ENCODE measurements at regions not wholly inside any gene's neighbourhood (a gene's known extent, or its start where the extent isn't known, plus 50 kb on each side); places are given as distances from the start of the nearest gene placed in this dataset.

DNA sequence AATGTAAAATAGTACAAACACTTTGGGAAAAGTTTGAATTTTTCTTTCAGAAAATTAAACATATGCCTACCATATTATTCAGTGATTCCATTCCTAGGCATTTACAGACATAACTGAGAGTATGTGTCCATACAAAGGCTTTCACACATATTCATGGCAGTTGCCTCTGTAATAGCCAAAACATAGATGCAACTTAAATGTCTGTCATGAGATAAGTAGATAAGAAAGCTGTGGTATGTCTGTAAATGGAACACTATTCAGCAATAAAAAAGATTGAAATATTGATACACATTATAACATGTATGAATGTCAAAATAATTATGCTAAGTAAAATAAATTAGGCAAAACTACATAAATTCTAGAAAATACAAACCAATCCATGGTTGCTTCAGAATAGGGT lies 964.5 kb upstream of the MBL2 start:
- no peak for DNase-seq
- H3K27me3 ChIP-seq (replicated peaks in 1 of 7): no peaks in the 10 kb centered on the region
- no peak overlapping the region for H3K4me3 ChIP-seq
- intact Hi-C loops (cut with DNase I; ENCODE audit: low total_unique reads): no loop called here
- H3K36me3 ChIP-seq: no peaks in the 10 kb centered on the region
- no peak overlapping the region for H3K27ac ChIP-seq
- peaks cover 0 to 14% (median 1%) of the 10 kb centered on the region in 8 donors for H3K9me3 ChIP-seq
- H3K4me1 ChIP-seq: no peaks in the 10 kb centered on the region
- TF ChIP-seq POLR2A (IDR thresholded peaks at IDR 0.05) (no peak), POLR2AphosphoS5 (IDR thresholded peaks at IDR 0.05) (no peak), CTCF (IDR thresholded peaks at IDR 0.05 in 8 of 11, conservative IDR thresholded peaks at IDR 0.05 in 3 of 11) (no peak)

DNA sequence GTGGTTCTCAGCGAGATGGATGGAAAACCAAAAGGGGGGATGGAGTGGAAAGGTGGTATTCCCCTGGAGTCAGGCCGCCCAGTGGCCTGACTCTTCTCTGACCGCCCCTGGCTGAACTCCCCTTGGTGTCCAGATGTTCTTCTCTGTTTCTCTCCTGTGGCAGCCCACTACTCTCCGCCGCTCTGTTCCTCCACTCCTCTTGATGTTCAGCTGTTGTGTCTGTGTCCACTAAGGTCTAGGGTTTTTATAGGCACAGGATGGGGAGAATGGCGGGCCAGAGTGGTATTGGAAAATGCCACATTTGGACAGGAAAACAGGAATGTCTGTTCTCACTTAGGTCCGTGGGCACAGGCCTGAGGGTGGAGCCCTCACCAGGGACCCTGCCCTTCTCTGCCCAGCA lies 954.3 kb upstream of the MBL2 start:
- DNase-seq: no peak
- Histone ChIP-seq H3K27ac (no peak overlapping the region), H3K27me3 (replicated peaks in 1 of 7) (no peaks in the 10 kb centered on the region), H3K36me3 (no peaks in the 10 kb centered on the region), H3K9me3 (peaks cover 0 to 12% (median 0%) of the 10 kb centered on the region in 8 donors), H3K4me3 (no peak overlapping the region), H3K4me1 (no peaks in the 10 kb centered on the region)
- intact Hi-C loops (cut with DNase I; ENCODE audit: low total_unique reads): no loop called here
- TF ChIP-seq CTCF (IDR thresholded peaks at IDR 0.05 in 8 of 11, conservative IDR thresholded peaks at IDR 0.05 in 3 of 11): no peak
- TF ChIP-seq POLR2A (IDR thresholded peaks at IDR 0.05): no peak
- TF ChIP-seq POLR2AphosphoS5 (IDR thresholded peaks at IDR 0.05): no peak
- 82 to 89% (median 88%) methylated on average over 7 of the region's 7 CpGs for WGBS, 5 donors

GRCh38 chr10:53724581-53724980 lies 952.0 kb upstream of the MBL2 start:
- DNase-seq: no peak
- Histone ChIP-seq H3K27me3 (replicated peaks in 1 of 7) (no peaks in the 10 kb centered on the region), H3K27ac (no peak overlapping the region), H3K4me3 (no peak overlapping the region), H3K36me3 (no peaks in the 10 kb centered on the region), H3K4me1 (no peaks in the 10 kb centered on the region), H3K9me3 (peaks cover 0 to 6% (median 0%) of the 10 kb centered on the region in 8 donors)
- intact Hi-C loops (cut with DNase I; ENCODE audit: low total_unique reads): no loop called here
- 77 to 92% (median 87%) methylated on average over 4 of the region's 4 CpGs for WGBS, 5 donors
- TF ChIP-seq CTCF (IDR thresholded peaks at IDR 0.05 in 8 of 11, conservative IDR thresholded peaks at IDR 0.05 in 3 of 11) (no peak), POLR2AphosphoS5 (IDR thresholded peaks at IDR 0.05) (no peak), POLR2A (IDR thresholded peaks at IDR 0.05) (no peak)

DNA sequence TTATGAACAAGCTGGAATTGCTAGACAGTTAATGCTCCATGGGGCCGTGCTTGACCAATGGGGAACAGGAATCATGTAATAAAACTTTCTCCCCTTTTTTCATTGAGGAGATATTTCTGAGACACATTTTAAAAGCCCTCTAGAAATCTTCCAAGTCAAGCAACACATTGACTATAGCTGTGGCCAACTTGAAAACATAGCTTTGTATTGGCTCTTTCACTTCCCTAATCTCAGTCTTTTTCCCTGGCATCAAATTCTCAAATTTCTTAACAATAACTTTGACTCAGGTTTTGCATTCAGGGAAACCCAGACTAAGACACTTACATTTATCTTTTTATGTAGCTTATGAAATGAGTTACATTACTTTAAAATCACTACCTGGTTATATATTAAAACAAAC lies 947.1 kb upstream of the MBL2 start:
- WGBS, 5 donors: 73 to 93% (median 86%) methylated on average over 1 of the region's 1 CpG
- intact Hi-C loops (cut with DNase I; ENCODE audit: low total_unique reads): no loop called here

More for the DNA sequence above, 947.1 kb upstream of the MBL2 start:
- Histone ChIP-seq H3K4me1 (no peaks in the 10 kb centered on the region), H3K4me3 (no peak overlapping the region), H3K27ac (no peak overlapping the region), H3K9me3 (peaks cover 0 to 3% (median 0%) of the 10 kb centered on the region in 8 donors), H3K27me3 (replicated peaks in 1 of 7) (no peaks in the 10 kb centered on the region), H3K36me3 (no peaks in the 10 kb centered on the region)
- TF ChIP-seq POLR2AphosphoS5 (IDR thresholded peaks at IDR 0.05) (no peak), POLR2A (IDR thresholded peaks at IDR 0.05) (no peak), CTCF (IDR thresholded peaks at IDR 0.05 in 8 of 11, conservative IDR thresholded peaks at IDR 0.05 in 3 of 11) (no peak)
- DNase-seq: no peak
